ENCODE measurements at regions not wholly inside any gene's neighbourhood (a gene's known extent, or its start where the extent isn't known, plus 50 kb on each side); places are given as distances from the start of the nearest gene placed in this dataset.

- peaks cover 5% of the 10 kb centered on the region; the same call in 1 of the 2 replicates for H3K27me3 ChIP-seq (ENCODE audit: insufficient read depth, low read length)
- H3K9me2 ChIP-seq (ENCODE audit: insufficient read depth) = no peaks in the 10 kb centered on the region
- H3K36me3 ChIP-seq (ENCODE audit: control insufficient read depth in 1 of 2, insufficient read depth in 2 of 2, low read length in 2 of 2) = no peaks in the 10 kb centered on the region
- ChIA-PET CTCF (no interaction called here), POLR2A (no interaction called here), RAD21 (ENCODE audit: low non-redundant PET in 1 of 2, low total read pairs in 2 of 2, uncharacterized antibody in 2 of 2, unreplicated experiment in 2 of 2) (no interaction called here)
- no peaks in the 10 kb centered on the region for H3K4me1 ChIP-seq (ENCODE audit: control insufficient read depth in 1 of 2, insufficient read depth in 2 of 2, low read length in 2 of 2)
- BruUV-seq (replicated peaks) = no TSS peak
- no peak overlapping the region for H3K4me2 ChIP-seq (ENCODE audit: low read length)
- no peak overlapping the region for H3K9ac ChIP-seq (ENCODE audit: low read length)
- DNase-seq (ENCODE audit: low read depth, low spot score) (no peak), ATAC-seq (no peak)
- intact Hi-C loops (cut with micrococcal nuclease) = no loop called here
- H3K79me2 ChIP-seq (ENCODE audit: insufficient read depth, low read length) = no peaks in the 10 kb centered on the region
- TF ChIP-seq SIN3A (IDR thresholded peaks at IDR 0.05; ENCODE audit: low read depth) = no peak
- TF ChIP-seq CEBPB (IDR thresholded peaks at IDR 0.05; ENCODE audit: low read depth) = no peak
- TF ChIP-seq ZNF274 (IDR thresholded peaks at IDR 0.05; ENCODE audit: low read depth, low read length) = no peak
- no peak for TF ChIP-seq JUND (IDR thresholded peaks at IDR 0.05)
- no peak for TF ChIP-seq TCF7L2 (IDR thresholded peaks at IDR 0.05; ENCODE audit: borderline replicate concordance, extremely low read depth, insufficient read depth, insufficient read length)
- TF ChIP-seq SP1 (IDR thresholded peaks at IDR 0.05; ENCODE audit: low read depth) = no peak
- TF ChIP-seq YY1 (IDR thresholded peaks at IDR 0.05; ENCODE audit: extremely low read depth, insufficient replicate concordance, low read depth, low read length) = no peak
- TF ChIP-seq ZFX (IDR thresholded peaks at IDR 0.05) = no peak
- no peak for TF ChIP-seq EZH2phosphoT487 (IDR thresholded peaks at IDR 0.05; ENCODE audit: borderline replicate concordance)
- no peak for TF ChIP-seq EGR1 (IDR thresholded peaks at IDR 0.05; ENCODE audit: low read depth)
- no peak for TF ChIP-seq RAD21 (IDR thresholded peaks at IDR 0.05; ENCODE audit: low read depth)
- no peak overlapping the region for H2AFZ ChIP-seq (ENCODE audit: low read depth, low read length, poor library complexity, severe bottlenecking)
- H3K27ac ChIP-seq (ENCODE audit: low read depth, low read length) = no peak overlapping the region
- no peaks in the 10 kb centered on the region for H3K9me3 ChIP-seq (ENCODE audit: control insufficient read depth in 1 of 2, insufficient read depth in 1 of 2, low read depth in 1 of 2, low read length in 2 of 2)
- no peak overlapping the region for H3K4me3 ChIP-seq (replicated peaks in 1 of 2; ENCODE audit: low read depth in 1 of 2, low read length in 2 of 2)
- no peaks in the 10 kb centered on the region for H4K20me1 ChIP-seq (ENCODE audit: insufficient read depth)
Observed at GRCh38 chr3:54066253-54066652, 56.1 kb upstream of the CACNA2D3 start.

GRCh38 chr3:54065586-54065985 lies 56.8 kb upstream of the CACNA2D3 start:
- H2AFZ ChIP-seq (ENCODE audit: low read depth, low read length, poor library complexity, severe bottlenecking) = no peak overlapping the region
- BruUV-seq (replicated peaks) = no TSS peak
- ChIA-PET CTCF (no interaction called here), POLR2A (no interaction called here), RAD21 (ENCODE audit: low non-redundant PET in 1 of 2, low total read pairs in 2 of 2, uncharacterized antibody in 2 of 2, unreplicated experiment in 2 of 2) (no interaction called here)
- ATAC-seq (no peak), DNase-seq (ENCODE audit: low read depth, low spot score) (no peak)
- H3K9me2 ChIP-seq (ENCODE audit: insufficient read depth) = no peaks in the 10 kb centered on the region
- H3K36me3 ChIP-seq (ENCODE audit: control insufficient read depth in 1 of 2, insufficient read depth in 2 of 2, low read length in 2 of 2) = no peaks in the 10 kb centered on the region
- no peaks in the 10 kb centered on the region for H4K20me1 ChIP-seq (ENCODE audit: insufficient read depth)
- H3K27me3 ChIP-seq (ENCODE audit: insufficient read depth, low read length) = no peaks in the 10 kb centered on the region; the same call in 1 of the 2 replicates
- H3K4me2 ChIP-seq (ENCODE audit: low read length) = no peak overlapping the region
- H3K4me3 ChIP-seq (replicated peaks in 1 of 2; ENCODE audit: low read depth in 1 of 2, low read length in 2 of 2) = no peak overlapping the region
- intact Hi-C loops (cut with micrococcal nuclease) = no loop called here
- no peaks in the 10 kb centered on the region for H3K79me2 ChIP-seq (ENCODE audit: insufficient read depth, low read length)
- no peak overlapping the region for H3K9ac ChIP-seq (ENCODE audit: low read length)
- no peaks in the 10 kb centered on the region for H3K4me1 ChIP-seq (ENCODE audit: control insufficient read depth in 1 of 2, insufficient read depth in 2 of 2, low read length in 2 of 2)
- no peaks in the 10 kb centered on the region for H3K9me3 ChIP-seq (ENCODE audit: control insufficient read depth in 1 of 2, insufficient read depth in 1 of 2, low read depth in 1 of 2, low read length in 2 of 2)
- H3K27ac ChIP-seq (ENCODE audit: low read depth, low read length) = no peak overlapping the region
- TF ChIP-seq REST (IDR thresholded peaks at IDR 0.05; ENCODE audit: low read depth) (no peak), ZFX (IDR thresholded peaks at IDR 0.05) (no peak), SRF (IDR thresholded peaks at IDR 0.05; ENCODE audit: low read depth) (no peak), RAD21 (IDR thresholded peaks at IDR 0.05; ENCODE audit: low read depth) (no peak), SP1 (IDR thresholded peaks at IDR 0.05; ENCODE audit: low read depth) (no peak), ATF3 (IDR thresholded peaks at IDR 0.05) (no peak), CBX3 (IDR thresholded peaks at IDR 0.05; ENCODE audit: low read depth) (no peak), CTCF (IDR thresholded peaks at IDR 0.05 in 2 of 3, conservative IDR thresholded peaks at IDR 0.05 in 1 of 3; ENCODE audit: borderline replicate concordance in 1 of 3, insufficient read depth in 1 of 3, low read depth in 2 of 3, low read length in 2 of 3) (no peak), EGR1 (IDR thresholded peaks at IDR 0.05; ENCODE audit: low read depth) (no peak), ELF1 (IDR thresholded peaks at IDR 0.05; ENCODE audit: borderline replicate concordance, low read depth) (no peak), CEBPB (IDR thresholded peaks at IDR 0.05; ENCODE audit: low read depth) (no peak), YY1 (IDR thresholded peaks at IDR 0.05; ENCODE audit: extremely low read depth, insufficient replicate concordance, low read depth, low read length) (no peak)
